Cerebellar nuclear complex (tissue), 1 donor: ENCODE measurements at regions not wholly inside any gene's neighbourhood (a gene's known extent, or its start where the extent isn't known, plus 50 kb on each side); places are given as distances from the start of the nearest gene placed in this dataset.

Experiments
- DNase-seq, 2 experiments: peaks; one replicate each; lab custom pipeline; 2025; lab: John Stamatoyannopoulos, UW

DNA sequence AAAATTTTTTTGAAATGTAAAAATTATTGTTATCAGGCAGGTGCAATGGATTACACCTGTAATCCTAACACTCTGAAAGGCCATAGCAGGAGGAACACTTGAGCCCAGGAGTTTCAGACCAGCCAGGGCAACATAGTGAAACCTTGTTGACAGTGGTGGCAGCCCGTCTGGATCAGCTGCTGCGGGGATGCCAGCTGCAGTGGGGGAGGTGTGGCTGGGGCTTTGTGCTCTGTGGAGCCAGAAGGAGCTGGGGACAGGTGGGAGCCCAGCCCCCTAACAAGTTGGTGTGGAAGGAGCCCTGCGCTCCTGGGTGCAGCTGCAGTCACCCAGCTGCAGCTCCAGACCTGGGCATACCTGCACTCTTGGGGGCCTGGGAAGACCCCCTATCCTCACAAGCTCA lies 182.4 kb upstream of the MC4R start:
- no peak for DNase-seq

DNA sequence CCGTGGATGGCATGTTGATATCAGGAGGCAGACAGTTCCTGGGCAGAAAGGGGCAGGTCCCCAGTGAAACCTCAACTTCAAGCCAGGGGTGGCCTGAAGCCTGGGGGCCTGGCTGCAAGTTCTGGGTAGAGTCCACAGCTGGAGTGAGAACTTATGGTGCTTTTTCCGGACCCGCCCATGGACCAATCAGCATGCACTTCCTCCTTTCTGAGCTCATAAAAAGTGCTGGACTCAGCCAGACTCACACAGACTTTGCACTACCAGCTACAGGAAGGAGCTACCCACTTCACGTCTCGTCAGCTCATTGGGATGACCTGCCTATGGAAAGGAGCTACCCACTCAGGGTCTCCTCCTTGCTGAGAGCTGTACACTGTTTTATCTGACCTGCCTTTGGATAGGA lies 183.1 kb upstream of the MC4R start:
- no peak for DNase-seq

DNA sequence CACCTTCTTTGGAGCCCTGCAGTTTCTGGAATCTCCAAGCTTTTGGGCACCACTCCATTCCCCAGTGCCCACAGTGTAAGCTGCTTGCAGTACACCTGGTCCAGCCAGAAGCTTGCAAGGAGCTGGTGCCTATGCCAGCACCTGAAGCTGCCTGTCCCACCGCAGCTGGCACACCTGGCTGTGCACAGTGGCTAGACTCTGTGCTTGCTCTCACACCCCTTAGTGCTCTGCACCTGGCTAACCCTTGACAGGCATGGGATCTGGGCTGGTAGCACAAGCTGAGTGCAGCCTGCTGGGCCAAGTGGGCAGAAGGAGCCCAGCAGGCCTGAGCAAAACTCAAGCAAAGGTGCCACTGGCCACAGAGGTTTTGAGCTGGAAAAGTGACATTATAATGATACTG lies 183.8 kb upstream of the MC4R start:
- no peak for DNase-seq

DNA sequence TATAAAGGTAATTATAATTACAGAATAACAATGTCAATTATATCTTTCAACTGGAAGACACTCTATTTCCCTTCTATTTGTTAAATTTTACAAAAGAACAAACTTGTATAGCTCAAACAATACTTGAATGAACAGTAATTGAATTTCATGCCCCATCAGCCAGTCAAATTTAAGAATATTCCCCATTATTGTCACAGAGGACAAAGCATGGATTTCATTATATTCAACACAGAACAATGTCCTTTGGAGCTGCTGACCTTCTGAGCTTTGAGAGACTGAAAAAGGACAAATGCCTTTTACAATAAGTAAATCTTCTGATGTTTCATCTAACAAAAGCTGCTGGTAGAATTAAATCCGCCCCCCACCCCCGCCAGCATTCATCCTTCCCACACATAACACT lies 187.5 kb upstream of the MC4R start:
- DNase-seq = no peak

- no peak for DNase-seq
Measured at GRCh38 chr18:60563082-60563481, 190.5 kb upstream of the MC4R start.

DNA sequence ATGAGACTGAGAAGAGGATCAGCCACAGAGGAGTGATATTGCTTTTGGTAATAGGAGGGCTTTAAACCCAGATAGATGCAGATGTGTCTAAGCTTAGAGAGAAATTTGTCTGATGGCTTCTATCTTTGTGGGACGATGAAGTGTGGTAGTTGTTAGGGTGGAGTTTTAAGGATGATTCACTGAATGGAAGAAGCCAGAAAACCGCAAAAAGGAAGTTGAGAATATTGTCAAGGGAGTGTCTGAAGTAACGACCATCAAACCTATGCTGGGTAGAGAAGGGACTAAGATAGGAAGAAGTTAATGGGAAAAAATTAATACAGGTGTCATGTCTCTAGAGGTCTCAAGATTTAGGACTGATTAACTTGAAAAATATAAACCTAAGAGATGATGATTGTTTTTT lies 195.6 kb upstream of the MC4R start:
- DNase-seq = no peak

- DNase-seq = no peak
Measured at GRCh38 chr18:60570172-60570571, 197.6 kb upstream of the MC4R start.

GRCh38 chr18:60577457-60577856 lies 204.9 kb upstream of the MC4R start:
- no peak for DNase-seq

DNA sequence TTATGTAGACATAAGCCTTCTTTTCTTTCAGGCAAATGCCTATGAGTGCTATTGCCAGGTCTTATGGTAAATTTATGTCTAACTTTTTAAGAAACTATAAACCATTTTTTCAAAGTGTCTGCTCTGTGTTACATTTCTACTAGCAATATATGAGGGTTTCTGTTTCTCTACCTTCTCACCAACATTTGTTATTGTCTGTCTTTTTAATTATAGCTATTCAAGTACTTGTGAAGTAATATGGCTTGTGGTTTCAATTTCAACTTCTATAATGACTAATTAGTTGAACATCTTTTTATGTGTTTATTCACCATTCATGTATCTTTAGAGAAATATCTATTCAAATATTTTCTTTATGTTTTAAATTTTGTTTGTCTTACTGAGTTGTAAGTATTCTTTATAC lies 213.1 kb upstream of the MC4R start:
- no peak for DNase-seq

DNA sequence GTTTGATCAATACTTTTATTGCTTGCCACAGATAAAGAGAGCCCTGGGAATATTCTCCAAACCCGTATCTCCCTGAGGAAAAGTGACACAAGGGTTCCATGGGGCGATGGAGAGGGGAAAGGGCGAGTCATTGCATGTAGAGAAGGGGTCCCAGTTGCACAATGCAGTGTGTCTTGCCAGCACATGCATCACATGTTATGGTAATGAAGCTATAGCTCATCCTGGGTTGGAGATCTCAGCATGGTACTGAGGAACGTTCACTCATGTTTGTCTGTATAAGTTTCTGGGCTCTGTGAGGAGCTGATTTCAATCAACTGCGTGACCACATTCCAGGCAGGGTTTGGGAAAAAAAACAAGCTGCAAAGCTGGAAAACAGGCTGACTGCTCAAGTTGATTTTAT lies 220.7 kb upstream of the MC4R start:
- no peak for DNase-seq

DNA sequence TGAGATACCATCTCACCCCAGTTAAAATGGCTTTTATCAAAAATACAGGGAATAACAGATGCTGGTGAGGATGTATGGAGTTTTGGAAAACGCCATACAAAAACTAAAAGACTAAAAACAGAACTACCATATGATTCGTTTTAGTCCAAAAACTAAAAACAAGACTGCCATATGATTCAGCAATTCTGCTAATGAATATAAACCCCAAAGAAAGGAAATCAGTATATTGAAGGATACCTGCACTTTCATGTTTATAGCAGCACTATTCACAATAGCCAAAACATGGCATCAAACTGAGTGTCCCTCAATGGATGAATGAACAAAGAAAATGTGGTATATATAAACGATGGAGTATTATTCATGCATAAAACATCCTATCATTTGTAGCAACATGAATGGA lies 224.4 kb upstream of the MC4R start:
- DNase-seq = no peak

- DNase-seq = no peak
Measured at GRCh38 chr18:60599267-60599666, 226.7 kb upstream of the MC4R start.

DNA sequence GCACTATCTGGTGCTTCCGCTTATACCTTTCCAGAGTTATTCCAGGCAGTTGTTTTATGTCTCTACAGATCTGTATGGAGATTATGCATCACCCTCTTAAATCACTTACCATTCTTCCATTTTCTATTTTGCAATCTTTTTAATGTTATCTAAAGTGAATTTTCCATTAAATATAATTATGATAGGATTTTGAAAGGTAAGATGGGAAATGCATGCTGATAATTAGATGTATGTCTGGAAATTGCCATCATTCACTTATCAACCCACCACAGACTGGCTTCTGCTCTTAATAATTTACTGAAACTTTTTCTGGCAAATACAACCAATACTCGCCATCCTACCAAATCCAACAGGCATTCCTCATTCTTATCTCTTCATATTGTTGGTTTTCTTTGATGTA lies 227.4 kb upstream of the MC4R start:
- no peak for DNase-seq

DNA sequence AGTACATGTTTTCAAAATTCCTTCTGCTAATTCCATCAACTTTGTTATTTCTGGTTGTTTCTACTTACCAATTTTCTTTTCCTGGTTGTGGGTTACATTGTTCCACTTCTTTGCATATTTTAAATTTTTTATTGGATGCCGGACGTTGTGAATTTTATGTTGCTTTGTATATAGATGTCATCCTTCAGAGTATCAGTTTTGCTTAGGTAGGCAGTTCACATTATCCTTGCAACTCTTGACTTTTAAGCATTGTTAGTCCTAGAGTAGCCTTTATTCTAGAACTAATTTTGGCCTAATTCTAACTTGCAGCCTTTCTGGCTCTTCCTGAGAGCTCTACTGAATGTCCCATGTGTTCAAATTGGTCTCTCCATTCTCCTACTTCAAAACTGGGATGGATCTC lies 228.7 kb upstream of the MC4R start:
- DNase-seq = no peak

DNA sequence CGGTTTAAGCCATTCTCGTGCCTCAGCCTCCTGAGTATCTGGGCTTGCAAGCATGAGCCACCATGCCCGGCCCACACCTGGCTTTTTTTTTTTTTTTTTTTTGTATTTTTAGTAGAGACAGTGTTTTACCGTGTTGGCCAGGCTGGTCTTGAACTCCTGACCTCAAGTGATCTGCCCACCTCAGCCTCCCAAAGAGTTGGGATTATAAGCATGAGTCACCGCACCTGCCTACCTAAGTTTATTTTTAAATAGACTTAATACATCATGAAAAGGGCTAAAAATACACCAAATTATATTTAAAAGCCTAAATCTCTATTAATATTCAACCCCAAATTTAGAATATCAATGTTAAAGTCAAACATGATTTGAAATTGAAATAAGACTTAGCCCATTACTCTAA lies 250.8 kb upstream of the MC4R start:
- DNase-seq = no peak

DNA sequence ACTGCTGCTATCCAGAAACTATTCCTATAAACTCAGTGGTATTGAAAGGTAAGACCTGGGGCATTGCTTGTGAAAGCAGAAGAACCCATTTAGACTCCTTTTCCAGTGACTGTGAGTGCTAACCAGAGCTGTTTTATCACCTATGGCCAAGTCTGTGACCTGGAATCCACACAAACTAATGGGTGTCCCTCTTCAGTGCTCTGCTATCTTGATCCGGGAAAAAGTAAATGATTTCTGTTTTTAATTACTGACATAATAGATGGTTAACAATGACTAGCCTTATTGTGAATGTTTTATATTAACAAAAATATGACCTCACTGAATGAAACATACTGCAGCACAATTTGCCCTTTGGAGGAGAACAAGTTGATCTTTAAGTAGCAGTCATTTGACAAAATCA lies 251.6 kb upstream of the MC4R start:
- DNase-seq = no peak

DNA sequence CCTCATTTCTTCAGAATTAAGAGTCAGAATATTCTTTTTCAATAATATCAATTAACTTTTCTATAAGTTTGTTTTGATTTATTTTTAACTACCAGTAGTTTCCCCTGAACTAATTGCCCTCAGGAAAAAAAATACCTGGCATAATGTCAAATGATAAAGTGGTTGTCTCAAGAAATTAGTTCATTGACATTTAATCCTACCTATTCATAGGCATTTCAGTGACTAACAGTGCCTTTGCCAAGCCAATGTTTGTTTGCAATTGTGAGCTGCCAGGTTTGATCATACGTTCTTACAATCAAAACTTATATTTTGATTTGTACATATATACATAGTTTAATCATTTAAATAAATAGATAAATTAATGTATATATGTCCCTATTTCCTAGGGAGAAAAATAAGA lies 267.3 kb upstream of the MC4R start:
- DNase-seq = no peak

- no peak for DNase-seq
Measured at GRCh38 chr18:60643009-60643408, 270.4 kb upstream of the MC4R start.

GRCh38 chr18:60646725-60647124 lies 274.1 kb upstream of the MC4R start:
- no peak for DNase-seq

DNA sequence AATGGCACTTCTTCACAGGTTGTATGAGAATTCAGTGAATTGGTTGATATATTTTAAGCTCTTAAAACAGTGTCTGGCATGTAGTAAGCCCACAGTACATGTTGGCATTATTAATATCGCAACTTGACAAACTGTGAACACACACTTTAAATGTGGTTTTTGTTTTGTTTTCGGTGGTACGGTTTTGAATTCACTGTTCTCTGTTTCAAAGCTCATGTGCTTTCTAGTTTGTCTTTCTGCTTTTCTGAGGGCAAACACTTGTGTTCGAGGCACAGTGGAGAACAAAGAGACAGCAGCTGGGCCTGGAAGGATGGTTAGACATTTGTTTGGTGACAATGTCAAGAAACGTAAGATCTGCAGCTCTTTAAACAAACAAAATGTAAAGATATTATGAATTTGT lies 276.5 kb upstream of the MC4R start:
- no peak for DNase-seq

DNA sequence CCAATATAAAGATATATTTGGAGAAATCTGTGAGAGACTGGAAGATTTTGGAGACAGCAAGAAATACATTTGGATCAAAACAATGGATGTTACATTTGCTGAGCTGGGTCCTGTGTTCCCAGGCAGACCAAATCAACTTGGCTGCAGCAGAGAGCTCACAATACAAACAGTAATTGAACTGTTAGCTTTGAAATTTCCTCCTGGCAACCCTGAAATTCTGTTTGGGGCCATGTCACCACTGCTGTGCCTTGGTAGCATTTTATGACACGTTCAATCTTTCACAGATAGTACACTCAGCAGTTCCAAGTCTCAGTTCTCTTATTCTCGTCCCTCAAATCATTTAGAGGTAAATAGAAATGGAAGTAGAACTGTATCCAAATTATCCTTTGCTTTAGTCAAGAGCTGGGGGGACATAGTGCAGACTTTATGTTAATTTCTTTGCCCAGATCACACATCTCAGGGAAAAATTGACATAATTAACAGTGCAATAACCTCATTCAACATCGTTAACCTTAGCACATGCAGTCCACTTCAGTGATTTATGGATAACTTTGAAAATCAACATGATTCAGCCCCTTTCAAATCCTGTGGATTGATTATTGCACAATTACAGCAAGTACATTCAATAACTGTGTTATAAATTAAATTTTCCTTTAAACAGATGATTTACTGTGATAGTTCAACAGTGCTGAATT lies 277.4 kb upstream of the MC4R start:
- no peak for DNase-seq

DNA sequence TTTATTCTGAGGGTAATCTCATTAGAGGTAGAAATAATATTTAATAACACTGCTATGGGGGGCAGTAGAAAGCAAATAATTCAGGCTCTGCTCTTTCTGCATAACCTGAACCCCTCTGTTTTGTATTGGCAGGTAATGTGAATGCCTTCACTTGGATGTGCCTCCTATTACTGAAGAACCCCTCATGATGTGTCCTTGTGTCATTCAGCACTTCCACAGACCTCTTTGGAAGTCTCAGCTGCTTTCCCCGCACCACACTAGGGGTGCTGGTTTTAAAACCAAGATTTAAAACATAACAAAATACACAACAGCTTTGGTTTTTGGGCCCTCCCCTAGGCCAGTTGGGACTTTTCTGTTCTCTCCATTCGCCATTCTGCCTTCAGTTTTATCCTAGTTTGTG lies 281.7 kb upstream of the MC4R start:
- no peak for DNase-seq

- no peak for DNase-seq
Measured at GRCh38 chr18:60656553-60656952, 284.0 kb upstream of the MC4R start.

DNA sequence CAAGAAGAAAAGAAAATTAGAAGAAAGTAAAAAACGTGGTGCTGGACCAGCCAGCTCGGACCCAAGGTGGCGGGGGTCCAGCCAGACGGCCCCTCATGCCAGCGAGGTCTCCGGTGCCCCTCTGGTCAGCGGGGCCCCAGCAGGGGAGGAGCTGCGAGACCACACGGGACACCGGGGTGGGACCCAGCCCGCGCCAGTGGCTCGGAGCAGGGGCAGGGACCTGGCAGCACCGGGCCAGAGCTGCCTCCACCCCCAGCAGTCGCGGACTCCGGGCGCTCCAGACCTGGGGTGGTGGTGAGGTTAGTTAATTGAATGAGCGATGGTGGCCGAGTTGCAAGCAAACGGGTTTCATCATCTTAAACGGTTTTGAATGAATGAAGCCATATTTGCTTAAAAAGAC lies 289.9 kb upstream of the MC4R start:
- no peak for DNase-seq
